Tibial nerve (tissue), 4 donors: ENCODE measurements at regions not wholly inside any gene's neighbourhood (a gene's known extent, or its start where the extent isn't known, plus 50 kb on each side); places are given as distances from the start of the nearest gene placed in this dataset.

Experiments used
- DNase-seq, 2 donors: peaks; one replicate each; pipeline ENCODE4 v3.0.0-alpha.2; 2019; ENCODE audit warnings: low spot score in 2 of 2
- H3K27ac ChIP-seq, 4 donors: fragments of 200-600 bp; sonication (generic) in 3 of 4; one replicate each; pipeline ENCODE4 v1.5.1; 2017 to 2019; ENCODE audit warnings: mild to moderate bottlenecking in 1 of 4
- H3K27me3 ChIP-seq, 2 donors: fragments of 200-600 bp; sonication (generic) in 1 of 2; one replicate each; pipeline versions ENCODE4 v1.5.1 to v1.6.0; 2017 to 2019
- H3K36me3 ChIP-seq, 3 donors: fragments of 200-600 bp; sonication (generic); one replicate each; pipeline ENCODE4 v1.5.1; 2018 to 2019
- H3K4me1 ChIP-seq, 4 donors: fragments of 200-600 bp; sonication (generic) in 3 of 4; one replicate each; pipeline ENCODE4 v1.5.1; 2017 to 2019
- H3K4me3 ChIP-seq, 4 donors: fragments of 200-600 bp; sonication (generic) in 3 of 4; one replicate each; pipeline ENCODE4 v1.5.1; 2017 to 2019; ENCODE audit warnings: mild to moderate bottlenecking in 1 of 4, moderate library complexity in 1 of 4
- H3K9me3 ChIP-seq, 4 donors: fragments of 200-600 bp; sonication (generic) in 3 of 4; one replicate each; pipeline ENCODE4 v1.5.1; 2017 to 2019
- EP300 ChIP-seq, 2 donors: sonication (generic); formaldehyde crosslinking; IDR thresholded peaks; one replicate each; pipeline ENCODE4 v1.6.1; 2017; ENCODE audit warnings: antibody characterized with exemption in 2 of 2, mild to moderate bottlenecking in 1 of 2
- POLR2A ChIP-seq, 2 donors: fragments of 450-650 bp; IDR thresholded peaks; one replicate each; pipeline ENCODE4 v1.6.1; 2017; ENCODE audit warnings: antibody characterized with exemption in 2 of 2, mild to moderate bottlenecking in 2 of 2, moderate library complexity in 2 of 2
- WGBS, 2 donors: methylation state at CpG; one replicate each; pipeline ENCODE4 v1.1.5; 2018; 5-methylcytosine and 5-hydroxymethylcytosine counted together
- TF ChIP-seq, protein P1 (sequence below), 5 experiments: fragments of 200-600 bp in 3 of 5; fragments of 450-650 bp in 2 of 5; sonication (generic) in 3 of 5; IDR thresholded peaks; one replicate each; pipeline ENCODE4 v1.5.1; 2016 to 2019; ENCODE audit warnings: antibody characterized with exemption in 5 of 5, mild to moderate bottlenecking in 3 of 5, moderate library complexity in 2 of 5

DNA sequence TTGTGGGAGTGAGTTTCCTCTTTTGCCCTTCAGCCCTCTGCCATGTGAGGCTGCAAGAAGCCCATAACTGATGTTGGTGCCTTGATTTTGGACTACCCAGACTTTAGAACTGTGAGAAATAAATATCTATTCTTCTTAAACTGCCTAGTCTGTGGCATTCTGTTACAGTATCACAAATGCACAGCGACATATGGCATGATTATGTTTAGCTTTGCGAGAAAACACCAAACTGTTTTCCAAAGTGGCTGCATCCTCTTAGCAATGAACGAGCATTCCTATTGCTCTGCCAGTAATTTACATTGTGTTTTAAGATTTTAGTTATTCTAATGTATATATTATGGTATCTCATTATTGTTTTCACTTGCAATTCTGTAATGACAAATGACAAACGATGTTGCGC lies 246.7 kb downstream of the HLX start:
- TF ChIP-seq, protein P1, sequence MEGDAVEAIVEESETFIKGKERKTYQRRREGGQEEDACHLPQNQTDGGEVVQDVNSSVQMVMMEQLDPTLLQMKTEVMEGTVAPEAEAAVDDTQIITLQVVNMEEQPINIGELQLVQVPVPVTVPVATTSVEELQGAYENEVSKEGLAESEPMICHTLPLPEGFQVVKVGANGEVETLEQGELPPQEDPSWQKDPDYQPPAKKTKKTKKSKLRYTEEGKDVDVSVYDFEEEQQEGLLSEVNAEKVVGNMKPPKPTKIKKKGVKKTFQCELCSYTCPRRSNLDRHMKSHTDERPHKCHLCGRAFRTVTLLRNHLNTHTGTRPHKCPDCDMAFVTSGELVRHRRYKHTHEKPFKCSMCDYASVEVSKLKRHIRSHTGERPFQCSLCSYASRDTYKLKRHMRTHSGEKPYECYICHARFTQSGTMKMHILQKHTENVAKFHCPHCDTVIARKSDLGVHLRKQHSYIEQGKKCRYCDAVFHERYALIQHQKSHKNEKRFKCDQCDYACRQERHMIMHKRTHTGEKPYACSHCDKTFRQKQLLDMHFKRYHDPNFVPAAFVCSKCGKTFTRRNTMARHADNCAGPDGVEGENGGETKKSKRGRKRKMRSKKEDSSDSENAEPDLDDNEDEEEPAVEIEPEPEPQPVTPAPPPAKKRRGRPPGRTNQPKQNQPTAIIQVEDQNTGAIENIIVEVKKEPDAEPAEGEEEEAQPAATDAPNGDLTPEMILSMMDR (IDR thresholded peaks at IDR 0.05) = no peak
- TF ChIP-seq POLR2A (IDR thresholded peaks at IDR 0.05) = no peak
- TF ChIP-seq EP300 (IDR thresholded peaks at IDR 0.05) = no peak
- no peaks in the 10 kb centered on the region for H3K27me3 ChIP-seq
- DNase-seq = no peak
- peaks cover 0 to 13% (median 3%) of the 10 kb centered on the region in 4 donors for H3K9me3 ChIP-seq
- WGBS, 2 donors = 88 to 93% methylated on average over 5 of the region's 5 CpGs
- no peak overlapping the region for H3K4me3 ChIP-seq
- no peaks in the 10 kb centered on the region for H3K36me3 ChIP-seq
- no peaks in the 10 kb centered on the region for H3K4me1 ChIP-seq
- no peak overlapping the region for H3K27ac ChIP-seq

DNA sequence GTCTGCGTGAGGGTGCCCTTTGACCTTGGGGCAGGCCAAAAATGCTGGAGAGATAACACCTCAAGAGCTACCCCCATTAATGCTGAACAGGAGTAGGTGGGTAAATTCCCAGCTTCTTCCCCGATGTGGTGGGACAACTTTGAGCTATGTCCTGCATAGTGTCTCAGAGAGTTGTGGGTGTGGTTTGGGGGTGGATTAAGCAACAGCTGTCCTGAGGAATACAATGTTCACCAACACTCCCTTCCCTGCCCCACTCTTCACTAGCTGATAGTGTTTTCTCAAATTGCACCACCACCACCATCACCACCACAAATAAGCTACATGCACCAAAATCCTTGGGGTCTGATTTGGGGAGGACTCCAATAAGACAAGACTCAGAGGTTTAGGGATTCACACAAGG lies 258.4 kb downstream of the HLX start:
- H3K9me3 ChIP-seq = no peaks in the 10 kb centered on the region
- TF ChIP-seq, protein P1 (IDR thresholded peaks at IDR 0.05) = no peak
- TF ChIP-seq EP300 (IDR thresholded peaks at IDR 0.05) = no peak
- no peak for TF ChIP-seq POLR2A (IDR thresholded peaks at IDR 0.05)
- H3K4me1 ChIP-seq = no peaks in the 10 kb centered on the region
- no peak overlapping the region for H3K27ac ChIP-seq
- no peak overlapping the region for H3K4me3 ChIP-seq
- H3K36me3 ChIP-seq = no peaks in the 10 kb centered on the region
- WGBS, 2 donors = 73 to 79% methylated on average over 2 of the region's 2 CpGs
- no peak for DNase-seq
- H3K27me3 ChIP-seq = no peaks in the 10 kb centered on the region

DNA sequence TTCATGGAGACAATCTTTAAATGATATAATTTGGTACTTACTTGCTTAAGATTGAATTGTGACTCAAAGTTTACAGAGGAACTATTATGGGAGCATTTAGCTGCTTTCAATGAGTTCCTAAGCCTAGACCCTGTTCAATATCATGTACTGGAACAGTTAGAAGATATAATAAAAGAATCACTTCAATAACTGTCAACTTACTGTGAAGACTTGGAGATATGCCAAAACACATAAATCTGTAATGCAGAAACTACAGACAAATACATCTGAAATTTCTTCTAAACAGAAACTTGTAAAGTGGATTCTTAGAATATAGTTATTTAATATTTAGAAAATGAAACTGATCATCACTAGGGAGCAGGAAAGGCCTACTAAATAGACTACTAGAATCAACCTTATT lies 259.3 kb downstream of the HLX start:
- Histone ChIP-seq H3K27ac (no peak overlapping the region), H3K4me1 (no peaks in the 10 kb centered on the region), H3K4me3 (no peak overlapping the region), H3K36me3 (no peaks in the 10 kb centered on the region), H3K9me3 (no peaks in the 10 kb centered on the region), H3K27me3 (no peaks in the 10 kb centered on the region)
- no peak for DNase-seq
- TF ChIP-seq, protein P1 (IDR thresholded peaks at IDR 0.05) = no peak
- TF ChIP-seq EP300 (IDR thresholded peaks at IDR 0.05) (no peak), POLR2A (IDR thresholded peaks at IDR 0.05) (no peak)

DNA sequence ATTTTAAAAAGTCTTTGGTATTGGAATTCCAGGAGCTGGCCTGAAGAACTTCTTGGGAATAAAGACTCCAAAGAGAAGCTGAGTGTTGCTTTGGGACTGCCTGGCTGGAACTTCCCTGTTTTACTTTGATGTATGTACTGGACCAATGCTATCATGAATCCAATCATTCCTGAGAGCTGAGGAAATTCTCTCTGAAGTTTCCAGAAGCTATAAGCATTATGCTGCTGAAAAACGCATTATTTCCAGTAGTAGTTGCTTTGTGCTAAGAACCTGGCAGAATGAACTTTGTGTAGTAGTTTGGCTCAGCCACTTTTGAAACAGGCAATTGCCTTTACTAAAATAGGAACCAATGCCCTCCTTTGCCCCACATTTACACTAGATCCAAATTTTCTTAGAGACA lies 260.7 kb downstream of the HLX start:
- Histone ChIP-seq H3K9me3 (no peaks in the 10 kb centered on the region), H3K36me3 (no peaks in the 10 kb centered on the region), H3K27ac (no peak overlapping the region), H3K27me3 (no peaks in the 10 kb centered on the region), H3K4me1 (no peaks in the 10 kb centered on the region), H3K4me3 (no peak overlapping the region)
- WGBS, 2 donors = 23 to 46% methylated on average over 1 of the region's 1 CpG
- no peak for DNase-seq
- TF ChIP-seq EP300 (IDR thresholded peaks at IDR 0.05) = no peak
- TF ChIP-seq, protein P1 (IDR thresholded peaks at IDR 0.05) = no peak
- TF ChIP-seq POLR2A (IDR thresholded peaks at IDR 0.05) = no peak

DNA sequence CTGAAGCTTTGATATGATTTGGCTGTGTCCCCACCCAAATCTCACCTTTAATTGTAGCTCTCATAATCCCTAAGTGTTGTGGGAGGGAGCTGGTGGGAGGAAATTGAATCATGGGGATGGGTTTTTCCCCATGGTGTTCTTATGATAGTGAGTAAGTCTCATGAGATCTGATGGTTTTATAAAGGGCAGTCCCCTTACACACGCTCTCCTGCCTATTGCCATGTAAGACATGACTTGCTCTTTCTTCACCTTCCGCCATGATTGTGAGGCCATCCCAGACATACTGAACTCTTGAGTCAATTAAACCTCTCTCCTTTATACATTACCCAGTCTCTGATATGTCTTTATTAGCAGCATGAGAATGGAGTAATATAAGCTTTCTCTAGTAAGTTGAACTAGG lies 261.9 kb downstream of the HLX start:
- no peak overlapping the region for H3K27ac ChIP-seq
- 96 to 98% methylated on average over 2 of the region's 2 CpGs for WGBS, 2 donors
- H3K27me3 ChIP-seq = no peaks in the 10 kb centered on the region
- TF ChIP-seq, protein P1 (IDR thresholded peaks at IDR 0.05) = no peak
- TF ChIP-seq POLR2A (IDR thresholded peaks at IDR 0.05) (no peak), EP300 (IDR thresholded peaks at IDR 0.05) (no peak)
- H3K9me3 ChIP-seq = no peaks in the 10 kb centered on the region
- DNase-seq = no peak
- no peak overlapping the region for H3K4me3 ChIP-seq
- no peaks in the 10 kb centered on the region for H3K4me1 ChIP-seq
- H3K36me3 ChIP-seq = no peaks in the 10 kb centered on the region
